A204.1 (cell line): ENCODE measurements at regions not wholly inside any gene's neighbourhood (a gene's known extent, or its start where the extent isn't known, plus 50 kb on each side); places are given as distances from the start of the nearest gene placed in this dataset.

Experiments
- FAIRE-seq: peaks from 2 replicates; lab custom pipeline; 2012; peaks lifted over from hg19 to GRCh38; lab: Jason Lieb, UNC

- no peak for FAIRE-seq
These were observed 53.4 kb downstream of the PTCHD4 start for GRCh38 chr6:48057601-48058000.

DNA sequence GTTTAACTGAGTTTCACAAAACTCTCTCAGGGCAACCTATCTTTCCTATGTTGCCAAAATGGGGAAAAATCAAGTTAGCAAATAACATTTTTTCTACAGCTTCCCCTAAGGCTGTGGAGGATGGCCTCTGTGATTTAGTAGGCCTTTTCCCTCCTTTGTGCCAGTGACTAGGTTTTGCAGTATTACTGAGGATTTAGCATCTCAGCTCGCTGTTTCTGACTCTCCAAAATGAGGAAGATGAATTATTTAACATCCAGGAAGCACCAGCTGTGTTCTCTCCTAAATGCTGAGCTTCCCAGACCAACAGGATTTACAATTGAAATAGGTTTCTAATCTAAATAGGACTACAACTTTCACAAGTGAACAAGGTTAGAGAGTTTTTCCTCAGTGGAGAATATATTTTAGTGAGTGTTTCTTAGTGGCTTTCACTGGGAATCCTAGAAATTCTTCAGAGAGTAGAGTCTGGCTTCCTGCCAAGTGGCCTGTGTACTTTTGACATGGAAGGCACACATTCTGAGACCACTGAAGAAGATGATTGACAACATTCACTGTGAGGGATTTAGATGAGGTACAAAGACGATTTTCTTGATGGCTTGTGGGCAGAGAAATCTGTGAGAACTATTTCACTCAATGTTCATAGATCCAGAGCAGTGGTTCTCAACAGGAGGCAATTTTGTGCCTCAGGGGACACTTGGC lies 62.4 kb downstream of the PTCHD4 start:
- FAIRE-seq = no peak

DNA sequence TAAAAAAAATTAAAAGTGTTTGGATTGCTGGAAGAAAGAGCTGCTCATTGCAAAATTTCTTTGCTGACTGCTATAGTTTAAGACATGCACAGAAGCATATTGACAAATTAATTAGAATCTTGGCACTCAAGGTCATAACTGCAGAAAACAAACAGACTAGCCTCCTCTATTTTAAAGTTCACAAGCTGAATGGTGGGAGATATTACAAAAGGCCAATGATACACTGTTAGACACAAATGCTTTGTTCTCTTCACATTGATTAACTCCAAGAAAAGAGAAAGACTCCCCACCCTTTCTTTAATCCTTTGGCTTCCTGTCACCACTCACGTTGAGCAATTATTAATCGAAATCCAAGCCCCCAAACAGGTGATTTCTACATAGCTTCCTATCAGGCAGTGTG lies 69.1 kb downstream of the PTCHD4 start:
- no peak for FAIRE-seq

GRCh38 chr6:48037946-48038345 lies 73.1 kb downstream of the PTCHD4 start:
- no peak for FAIRE-seq

DNA sequence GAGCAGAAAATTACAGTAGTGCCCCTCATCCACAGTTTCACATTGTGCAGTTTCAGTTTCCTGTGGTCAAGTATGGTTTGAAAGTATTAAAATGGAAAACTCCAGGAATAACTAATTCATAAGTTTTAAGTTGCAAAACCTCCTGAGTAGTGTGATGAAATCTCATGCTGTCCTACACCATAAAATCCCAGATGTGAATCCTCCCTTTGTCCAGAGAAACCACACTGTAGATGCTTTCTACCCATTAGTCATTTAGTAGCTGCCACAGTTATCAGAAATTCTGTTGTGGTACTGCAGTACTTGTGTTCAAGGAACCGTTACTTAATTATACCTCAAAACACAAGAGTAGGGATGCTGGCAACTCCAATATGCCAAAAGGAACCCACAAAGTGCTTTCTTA lies 74.7 kb downstream of the PTCHD4 start:
- no peak for FAIRE-seq

- FAIRE-seq = no peak
These were observed 78.8 kb downstream of the PTCHD4 start for GRCh38 chr6:48032151-48032550.

- no peak for FAIRE-seq
These were observed 79.3 kb downstream of the PTCHD4 start for GRCh38 chr6:48031711-48032110.

GRCh38 chr6:48027704-48028435 lies 83.1 kb downstream of the PTCHD4 start:
- peak; percentile 3 for FAIRE-seq

- no peak for FAIRE-seq
These were observed 86.0 kb downstream of the PTCHD4 start for GRCh38 chr6:48024956-48025355.

- no peak for FAIRE-seq
These were observed 89.1 kb downstream of the PTCHD4 start for GRCh38 chr6:48021904-48022303.

- FAIRE-seq = no peak
These were observed 94.8 kb downstream of the PTCHD4 start for GRCh38 chr6:48016020-48016755.

- no peak for FAIRE-seq
These were observed 118.2 kb downstream of the PTCHD4 start for GRCh38 chr6:47992809-47993208.

- FAIRE-seq = no peak
These were observed 127.5 kb downstream of the PTCHD4 start for GRCh38 chr6:47983491-47983890.

GRCh38 chr6:47977314-47977713 lies 133.7 kb downstream of the PTCHD4 start:
- FAIRE-seq = no peak

DNA sequence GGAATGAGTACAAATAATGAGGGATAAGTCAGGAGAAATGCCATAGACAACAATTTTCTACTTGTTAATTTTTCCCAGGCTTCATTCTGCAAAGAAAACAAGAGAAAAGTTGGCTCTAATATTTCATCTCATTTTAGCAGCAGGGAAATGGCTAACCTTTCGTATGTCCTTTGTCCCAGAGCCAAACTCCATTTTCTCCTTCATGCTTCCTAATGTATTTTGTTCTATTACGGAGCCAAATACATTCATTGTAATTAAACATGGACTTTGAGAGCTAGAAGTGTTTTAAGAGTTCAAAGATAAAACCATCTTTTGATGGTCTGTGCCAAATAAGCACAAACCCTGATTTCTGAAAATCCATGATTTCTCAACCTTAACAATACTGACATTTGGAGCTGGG lies 136.9 kb downstream of the PTCHD4 start:
- no peak for FAIRE-seq

DNA sequence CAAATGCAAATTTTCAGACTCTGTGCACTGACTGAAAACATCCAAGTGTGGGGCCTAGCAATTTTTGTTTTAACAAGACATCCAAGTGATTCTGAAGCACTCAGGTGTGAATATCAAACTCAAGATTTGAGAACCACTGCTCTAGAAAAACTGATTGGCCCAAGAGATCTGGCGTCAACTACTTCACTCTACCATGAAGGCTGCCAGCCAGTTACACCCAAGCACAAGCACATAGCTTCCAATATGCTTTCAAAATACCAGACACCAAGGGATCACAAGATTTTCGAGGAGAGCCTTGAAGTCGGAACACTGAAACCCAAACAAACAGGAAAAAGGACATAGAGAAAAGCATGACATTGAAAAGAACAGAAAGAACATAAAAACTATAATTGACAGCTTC lies 140.2 kb downstream of the PTCHD4 start:
- no peak for FAIRE-seq

DNA sequence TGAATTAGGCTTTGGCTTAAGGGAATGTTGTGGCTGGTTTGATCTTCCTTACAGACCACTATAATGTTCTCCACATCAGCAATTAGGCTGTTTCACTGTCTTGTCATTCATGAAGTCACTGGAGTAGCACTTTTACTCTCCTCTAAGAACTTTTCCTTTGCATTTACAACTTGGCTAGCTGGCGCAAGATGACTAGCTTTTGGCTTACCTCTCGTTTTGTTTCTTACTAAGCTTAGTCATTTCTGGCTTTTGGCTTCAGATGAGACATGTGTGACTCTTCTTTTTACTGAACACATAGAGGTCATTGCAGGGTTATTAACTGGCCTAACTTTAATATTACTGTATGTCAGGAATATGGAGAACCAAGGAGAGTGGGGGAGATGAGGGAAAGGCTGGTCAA lies 143.2 kb downstream of the PTCHD4 start:
- FAIRE-seq = no peak

DNA sequence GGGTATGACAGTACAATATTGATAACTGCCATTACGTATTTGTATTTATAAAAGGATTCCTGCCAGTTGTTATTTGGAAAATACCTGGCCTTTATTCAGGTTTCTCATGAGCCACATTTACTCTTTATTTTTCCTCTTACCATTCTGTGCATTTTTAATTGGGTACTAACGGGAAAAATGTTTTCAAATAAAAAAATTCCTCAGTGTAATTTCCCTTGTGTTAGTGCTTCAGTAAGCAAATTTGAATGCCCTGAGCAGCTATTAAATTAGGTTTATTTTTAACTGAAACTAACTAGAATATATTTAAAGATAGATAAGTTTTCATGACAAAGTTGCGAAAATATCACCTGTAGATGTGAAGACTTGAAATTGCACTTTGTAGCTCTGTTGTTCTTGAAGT lies 146.0 kb downstream of the PTCHD4 start:
- no peak for FAIRE-seq

GRCh38 chr6:47952640-47953039 lies 158.4 kb downstream of the PTCHD4 start:
- FAIRE-seq = no peak

- FAIRE-seq = no peak
These were observed 163.0 kb downstream of the OPN5 start for GRCh38 chr6:47944846-47945245.

DNA sequence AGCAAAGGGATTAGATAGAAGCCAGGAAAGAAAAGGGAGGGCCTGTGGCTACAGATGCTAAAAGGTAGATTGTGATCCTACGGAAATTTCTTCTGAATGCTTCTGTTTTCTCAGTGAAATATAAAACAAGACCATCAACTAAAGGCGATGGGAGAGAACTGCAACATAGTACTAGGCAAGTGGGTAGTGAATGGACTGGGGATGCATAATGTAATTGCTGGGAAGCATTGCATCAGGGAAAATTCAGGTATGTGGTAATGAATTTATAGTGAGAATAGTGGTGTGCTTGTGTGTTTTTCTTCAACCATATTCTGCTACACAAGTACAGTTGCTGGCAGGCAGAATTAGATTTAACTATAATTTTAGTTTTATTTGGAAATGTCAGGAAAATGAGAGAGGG lies 156.6 kb downstream of the OPN5 start:
- FAIRE-seq = no peak

GRCh38 chr6:47936820-47937219 lies 155.0 kb downstream of the OPN5 start:
- no peak for FAIRE-seq

DNA sequence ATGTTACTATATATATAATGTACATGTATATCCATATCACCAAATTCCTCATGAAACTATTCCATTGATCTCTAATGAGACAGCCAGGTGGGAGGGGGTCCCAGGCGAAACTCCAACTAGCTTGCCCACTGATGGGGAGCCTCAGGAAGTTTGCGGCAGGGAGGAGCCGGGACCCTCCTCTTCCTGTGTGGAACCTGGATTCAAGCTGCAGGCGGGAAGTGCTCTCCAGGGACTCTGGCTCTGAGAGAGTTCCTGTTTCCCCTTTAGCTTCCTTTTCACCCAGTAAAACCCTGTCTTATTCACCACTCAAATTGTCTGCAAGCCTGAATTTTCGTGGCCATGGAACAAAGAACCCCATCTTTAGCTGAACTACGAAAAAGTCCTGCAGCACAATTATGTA lies 152.2 kb downstream of the OPN5 start:
- no peak for FAIRE-seq
